ENCODE measurements at regions not wholly inside any gene's neighbourhood (a gene's known extent, or its start where the extent isn't known, plus 50 kb on each side); places are given as distances from the start of the nearest gene placed in this dataset.

DNA sequence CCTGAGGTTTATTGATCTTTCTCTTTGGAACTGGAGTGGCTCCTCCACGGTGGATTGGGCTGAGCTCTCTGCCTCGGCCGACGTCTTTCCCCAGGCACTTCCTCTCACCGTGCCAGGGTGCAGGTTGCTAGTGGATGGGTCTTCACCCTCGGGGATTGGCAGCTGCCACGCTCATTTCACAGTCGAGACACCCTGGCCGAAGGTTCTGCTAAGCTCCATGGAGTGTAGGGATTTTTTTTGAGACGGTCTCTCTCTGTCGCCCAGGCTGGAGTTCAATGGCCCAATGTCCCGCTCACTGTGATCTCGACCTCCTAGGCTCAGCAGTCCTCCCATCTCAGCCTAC lies 280.8 kb downstream of the SEC14L1 start:
- no peak overlapping the region for H3K9ac ChIP-seq (ENCODE audit: low read length)
- H3K4me2 ChIP-seq (ENCODE audit: low read depth, low read length, poor library complexity, severe bottlenecking), result no peak overlapping the region
- H3K79me2 ChIP-seq (ENCODE audit: insufficient read depth, low read length), result no peaks in the 10 kb centered on the region

GRCh38 chr17:77422104-77422747 lies 281.5 kb downstream of the SEC14L1 start:
- H3K4me3 ChIP-seq (ENCODE audit: insufficient read depth, low read length, poor library complexity, severe bottlenecking), result no peak overlapping the region
- no peaks in the 10 kb centered on the region for H3K9me3 ChIP-seq (ENCODE audit: insufficient read depth, low read length)
- TF ChIP-seq EZH2phosphoT487 (conservative IDR thresholded peaks at IDR 0.05; ENCODE audit: low read length) (no peak), CTCF (IDR thresholded peaks at IDR 0.05; ENCODE audit: insufficient read depth, low read length, poor library complexity, severe bottlenecking) (no peak)
- H2AFZ ChIP-seq (ENCODE audit: low read depth, low read length, severe bottlenecking), result no peak overlapping the region
- no peaks in the 10 kb centered on the region for H3F3A ChIP-seq (ENCODE audit: insufficient read depth)
- H4K20me1 ChIP-seq (ENCODE audit: low read depth, low read length), result no peaks in the 10 kb centered on the region
- H3K27me3 ChIP-seq (ENCODE audit: low read length), result no peaks in the 10 kb centered on the region
- H3K9ac ChIP-seq (ENCODE audit: low read length), result no peak overlapping the region
- no peaks in the 10 kb centered on the region for H3K9me2 ChIP-seq (replicated peaks; ENCODE audit: insufficient read depth, low read length)
- no peak overlapping the region for H3K27ac ChIP-seq (ENCODE audit: low read depth, low read length)
- no peaks in the 10 kb centered on the region for H3K36me3 ChIP-seq (ENCODE audit: low read length)
- H3K4me2 ChIP-seq (ENCODE audit: low read depth, low read length, poor library complexity, severe bottlenecking), result no peak overlapping the region
- H3K79me2 ChIP-seq (ENCODE audit: insufficient read depth, low read length), result no peaks in the 10 kb centered on the region

More for the DNA sequence above, 280.8 kb downstream of the SEC14L1 start:
- Histone ChIP-seq H3K4me3 (ENCODE audit: insufficient read depth, low read length, poor library complexity, severe bottlenecking) (no peak overlapping the region), H4K20me1 (ENCODE audit: low read depth, low read length) (no peaks in the 10 kb centered on the region), H3K9me2 (replicated peaks; ENCODE audit: insufficient read depth, low read length) (no peaks in the 10 kb centered on the region), H2AFZ (ENCODE audit: low read depth, low read length, severe bottlenecking) (no peak overlapping the region), H3K9me3 (ENCODE audit: insufficient read depth, low read length) (no peaks in the 10 kb centered on the region), H3K27ac (ENCODE audit: low read depth, low read length) (no peak overlapping the region), H3K27me3 (ENCODE audit: low read length) (no peaks in the 10 kb centered on the region), H3F3A (ENCODE audit: insufficient read depth) (no peaks in the 10 kb centered on the region), H3K36me3 (ENCODE audit: low read length) (no peaks in the 10 kb centered on the region)
- TF ChIP-seq EZH2phosphoT487 (conservative IDR thresholded peaks at IDR 0.05; ENCODE audit: low read length) (no peak), CTCF (IDR thresholded peaks at IDR 0.05; ENCODE audit: insufficient read depth, low read length, poor library complexity, severe bottlenecking) (no peak)

DNA sequence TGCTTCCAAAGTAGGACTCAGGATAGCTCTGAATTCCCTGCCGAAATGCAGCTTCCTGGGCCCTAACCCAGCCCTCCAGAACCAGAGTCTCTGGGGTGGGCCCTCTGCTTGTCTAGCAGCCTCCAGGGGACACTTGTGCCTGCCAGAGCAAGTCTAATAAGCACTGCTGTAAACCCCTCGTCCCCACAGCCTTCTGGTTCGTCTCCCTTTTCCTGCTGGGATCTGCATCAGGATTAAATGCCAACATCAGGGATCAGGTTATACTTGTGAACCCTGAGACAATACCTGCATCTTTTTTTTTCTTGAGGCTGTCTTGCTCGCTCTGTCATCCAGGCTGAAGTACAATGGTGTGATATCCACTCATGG lies 282.0 kb downstream of the SEC14L1 start:
- no peaks in the 10 kb centered on the region for H3K79me2 ChIP-seq (ENCODE audit: insufficient read depth, low read length)

More for the DNA sequence above, 282.0 kb downstream of the SEC14L1 start:
- no peak for TF ChIP-seq EZH2phosphoT487 (conservative IDR thresholded peaks at IDR 0.05; ENCODE audit: low read length)
- TF ChIP-seq CTCF (IDR thresholded peaks at IDR 0.05; ENCODE audit: insufficient read depth, low read length, poor library complexity, severe bottlenecking), result no peak
- Histone ChIP-seq H3K9me3 (ENCODE audit: insufficient read depth, low read length) (no peaks in the 10 kb centered on the region), H3K9ac (ENCODE audit: low read length) (no peak overlapping the region), H4K20me1 (ENCODE audit: low read depth, low read length) (no peaks in the 10 kb centered on the region), H3K27ac (ENCODE audit: low read depth, low read length) (no peak overlapping the region), H3K4me2 (ENCODE audit: low read depth, low read length, poor library complexity, severe bottlenecking) (no peak overlapping the region), H3K27me3 (ENCODE audit: low read length) (no peaks in the 10 kb centered on the region), H3F3A (ENCODE audit: insufficient read depth) (no peaks in the 10 kb centered on the region), H3K36me3 (ENCODE audit: low read length) (no peaks in the 10 kb centered on the region), H3K4me3 (ENCODE audit: insufficient read depth, low read length, poor library complexity, severe bottlenecking) (no peak overlapping the region), H2AFZ (ENCODE audit: low read depth, low read length, severe bottlenecking) (no peak overlapping the region), H3K9me2 (replicated peaks; ENCODE audit: insufficient read depth, low read length) (no peaks in the 10 kb centered on the region)
